Endothelial cell of umbilical vein (primary cell): ENCODE measurements at regions not wholly inside any gene's neighbourhood (a gene's known extent, or its start where the extent isn't known, plus 50 kb on each side); places are given as distances from the start of the nearest gene placed in this dataset.

Experiments used
- BruUV-seq: library from RNA; stranded (reverse); fragments of 400-500 nt; replicated peaks from 2 replicates; lab custom pipeline; 2021; lab: Mats Ljungman, UMichigan
- CTCF ChIA-PET: fragments of 300-600, 350-600 bp; sonication (Branson Sonifier 250); formaldehyde crosslinking; loops from one replicate; lab custom pipeline; 2021; ENCODE audit warnings: antibody characterized with exemption, inconsistent platforms; lab: Charles Lee
- POLR2A ChIA-PET: fragments of 300-600, 350-600 bp; sonication (Branson Sonifier 250); formaldehyde crosslinking; loops from one replicate; lab custom pipeline; 2021; ENCODE audit warnings: antibody characterized with exemption, inconsistent platforms; lab: Charles Lee
- DNase-seq: peaks from one replicate; pipeline ENCODE4 v3.0.0-alpha.2; 2011; ENCODE audit warnings: low read depth, low spot score
- FAIRE-seq: peaks from 2 replicates; lab custom pipeline; 2011; peaks lifted over from hg19 to GRCh38; lab: Jason Lieb, UNC
- H2AFZ ChIP-seq: 2 replicates; pipeline ENCODE4 v1.6.0; 2012; ENCODE audit warnings: low read depth, low read length, control low read depth, inconsistent platforms
- H3K27ac ChIP-seq: 2 replicates; pipeline ENCODE4 v1.5.1; 2011; ENCODE audit warnings: low read depth, mild to moderate bottlenecking, control low read depth, low read length, moderate library complexity; ENCODE audit not compliant: insufficient read depth
- H3K27me3 ChIP-seq, 2 experiments: 2 replicates each; pipeline versions ENCODE4 v1.6.0 to v1.6.1; 2011; ENCODE audit warnings: low read length in 2 of 2, mixed read lengths in 1 of 2; ENCODE audit not compliant: control insufficient read depth in 2 of 2, insufficient read depth in 2 of 2
- H3K36me3 ChIP-seq, 2 experiments: 2 replicates in 1 of 2; 3 replicates in 1 of 2; pipeline ENCODE4 v1.5.1; 2011; ENCODE audit warnings: low read length in 2 of 2, mild to moderate bottlenecking in 1 of 2, moderate library complexity in 1 of 2; ENCODE audit not compliant: control insufficient read depth in 2 of 2, insufficient read depth in 2 of 2; ENCODE audit errors: extremely low read depth in 1 of 2
- H3K4me1 ChIP-seq: 3 replicates; pipeline ENCODE4 v1.5.1; 2011; ENCODE audit warnings: mild to moderate bottlenecking, low read length; ENCODE audit not compliant: control insufficient read depth, insufficient read depth; ENCODE audit errors: extremely low read depth
- H3K4me2 ChIP-seq: 2 replicates; pipeline ENCODE4 v1.6.1; 2011; ENCODE audit warnings: low read length, control low read depth, mixed read lengths; ENCODE audit not compliant: insufficient read depth
- H3K4me3 ChIP-seq, 3 experiments: fragments of 200-600 bp in 1 of 3; sonication (generic), shearing (Covaris generic) in 1 of 3; replicated peaks in 1 of 3; 2 replicates each; pipeline ENCODE4 v1.5.1; 2011 to 2016; ENCODE audit warnings: control low read depth in 3 of 3, low read length in 3 of 3, mild to moderate bottlenecking in 2 of 3, inconsistent platforms in 1 of 3, low read depth in 1 of 3, moderate library complexity in 1 of 3; ENCODE audit not compliant: insufficient read depth in 1 of 3
- H3K79me2 ChIP-seq: 2 replicates; pipeline ENCODE4 v1.6.0; 2012; ENCODE audit warnings: low read length, inconsistent platforms; ENCODE audit not compliant: control insufficient read depth, insufficient read depth
- H3K9ac ChIP-seq: replicated peaks from 2 replicates; pipeline ENCODE3; 2011; ENCODE audit warnings: low read length, control low read depth; ENCODE audit not compliant: insufficient read depth; ENCODE audit errors: extremely low read depth
- H3K9me1 ChIP-seq: replicated peaks from 3 replicates; pipeline ENCODE4 v1.6.0; 2011; ENCODE audit warnings: mild to moderate bottlenecking, low read length; ENCODE audit not compliant: control insufficient read depth, insufficient read depth; ENCODE audit errors: extremely low read depth
- H3K9me3 ChIP-seq: replicated peaks from 2 replicates; pipeline ENCODE4 v1.5.1; 2012; ENCODE audit warnings: low read length, inconsistent platforms; ENCODE audit not compliant: control insufficient read depth, insufficient read depth
- H4K20me1 ChIP-seq: replicated peaks from 2 replicates; pipeline ENCODE3; 2011; ENCODE audit warnings: mild to moderate bottlenecking, low read length; ENCODE audit not compliant: control insufficient read depth, insufficient read depth; ENCODE audit errors: extremely low read depth
- EZH2 ChIP-seq: IDR thresholded peaks from 2 replicates; pipeline ENCODE4 v1.6.1; 2012; ENCODE audit warnings: borderline replicate concordance, low read depth, mild to moderate bottlenecking, moderate library complexity, low read length, inconsistent platforms; ENCODE audit not compliant: severe bottlenecking
- FOS ChIP-seq: IDR thresholded peaks from 2 replicates; pipeline ENCODE4 v1.6.1; 2011; ENCODE audit warnings: mild to moderate bottlenecking, low read length, moderate library complexity, borderline replicate concordance; ENCODE audit not compliant: insufficient read depth
- GATA2 ChIP-seq: IDR thresholded peaks from 2 replicates; pipeline ENCODE4 v1.7.0; 2011; ENCODE audit warnings: low read depth, mild to moderate bottlenecking, moderate library complexity, mixed read lengths, low read length; ENCODE audit not compliant: insufficient read length, insufficient read depth
- JUN ChIP-seq: IDR thresholded peaks from 2 replicates; pipeline ENCODE4 v1.6.1; 2011; ENCODE audit warnings: borderline replicate concordance, low read depth; ENCODE audit not compliant: insufficient read length, insufficient read depth
- MYC ChIP-seq: IDR thresholded peaks from one replicate; pipeline ENCODE4 v1.6.1; 2011; ENCODE audit warnings: mild to moderate bottlenecking, low read depth, low read length
- POLR2A ChIP-seq: IDR thresholded peaks from 2 replicates; pipeline ENCODE4 v1.6.1; 2012; ENCODE audit warnings: low read depth, mild to moderate bottlenecking, control low read depth, low read length
- POLR2AphosphoS5 ChIP-seq: IDR thresholded peaks from 2 replicates; pipeline ENCODE4 v1.6.1; 2012; ENCODE audit warnings: low read depth, mild to moderate bottlenecking, control low read depth, low read length, moderate library complexity; ENCODE audit not compliant: insufficient read depth
- dilution Hi-C: fragments of 300-500 bp; cut with MboI; formaldehyde crosslinking; loops from one replicate; pipeline ENCODE4 v1.15.0; 2019; ENCODE audit warnings: low sequenced_read_pairs; ENCODE audit not compliant: extremely low pct_ligation_motif_present
- intact Hi-C: fragments of 100-400 bp; cut with micrococcal nuclease; formaldehyde crosslinking; loops from one replicate; pipeline ENCODE4 v1.10.0; 2022
- TF ChIP-seq, protein P1 (sequence below): IDR thresholded peaks from 2 replicates; pipeline ENCODE4 v1.6.1; 2011; ENCODE audit not compliant: insufficient read depth, insufficient read length
- TF ChIP-seq, protein P2 (sequence below), 2 donors: IDR thresholded peaks; 1 replicate in 1 of 2; 2 replicates in 1 of 2; pipeline ENCODE4 v1.5.1; 2011; ENCODE audit warnings: low read length in 2 of 2, mild to moderate bottlenecking in 2 of 2, moderate library complexity in 2 of 2, control low read depth in 1 of 2, inconsistent platforms in 1 of 2, low read depth in 1 of 2; ENCODE audit not compliant: insufficient read depth in 1 of 2; ENCODE audit errors: extremely low read depth in 1 of 2

DNA sequence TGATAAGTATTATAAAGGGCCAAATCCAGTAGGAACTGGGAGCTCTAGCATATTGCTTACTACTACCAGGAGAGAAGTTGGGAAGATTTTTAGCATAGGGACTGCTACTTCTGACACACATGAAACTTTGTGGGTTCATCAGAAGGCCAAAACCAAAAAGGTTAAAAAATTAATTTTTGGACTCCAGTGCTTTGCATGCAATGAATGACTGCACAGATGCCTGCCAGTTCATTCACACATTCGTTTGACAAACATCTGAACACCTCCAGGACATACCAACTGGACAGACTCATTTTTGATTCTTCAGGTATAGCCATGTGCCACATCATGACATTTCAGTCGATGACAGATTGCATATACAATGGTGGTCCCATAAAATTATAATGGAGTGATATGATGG is 79.8 kb downstream of the MID1IP1 start:
- no peak overlapping the region for H3K4me3 ChIP-seq
- H3K27me3 ChIP-seq: no peaks in the 10 kb centered on the region
- BruUV-seq: no TSS peak
- dilution Hi-C loops: no loop called here
- H3K9me3 ChIP-seq: no peaks in the 10 kb centered on the region
- FAIRE-seq (no peak), DNase-seq (no peak)
- no peaks in the 10 kb centered on the region for H4K20me1 ChIP-seq
- H3K9ac ChIP-seq: no peak overlapping the region
- no peak overlapping the region for H3K27ac ChIP-seq
- intact Hi-C loops: no loop called here
- H3K4me2 ChIP-seq: no peak overlapping the region
- H3K79me2 ChIP-seq: no peaks in the 10 kb centered on the region
- CTCF ChIA-PET: no interaction called here
- H3K36me3 ChIP-seq: no peaks in the 10 kb centered on the region
- H3K9me1 ChIP-seq: no peaks in the 10 kb centered on the region
- POLR2A ChIA-PET: no interaction called here
- H3K4me1 ChIP-seq: peaks cover 3% of the 10 kb centered on the region
- no peak overlapping the region for H2AFZ ChIP-seq
- TF ChIP-seq MYC (no peak), GATA2 (no peak), FOS (no peak), POLR2AphosphoS5 (no peak)
- TF ChIP-seq, protein P1, sequence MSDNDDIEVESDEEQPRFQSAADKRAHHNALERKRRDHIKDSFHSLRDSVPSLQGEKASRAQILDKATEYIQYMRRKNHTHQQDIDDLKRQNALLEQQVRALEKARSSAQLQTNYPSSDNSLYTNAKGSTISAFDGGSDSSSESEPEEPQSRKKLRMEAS: no peak

DNA sequence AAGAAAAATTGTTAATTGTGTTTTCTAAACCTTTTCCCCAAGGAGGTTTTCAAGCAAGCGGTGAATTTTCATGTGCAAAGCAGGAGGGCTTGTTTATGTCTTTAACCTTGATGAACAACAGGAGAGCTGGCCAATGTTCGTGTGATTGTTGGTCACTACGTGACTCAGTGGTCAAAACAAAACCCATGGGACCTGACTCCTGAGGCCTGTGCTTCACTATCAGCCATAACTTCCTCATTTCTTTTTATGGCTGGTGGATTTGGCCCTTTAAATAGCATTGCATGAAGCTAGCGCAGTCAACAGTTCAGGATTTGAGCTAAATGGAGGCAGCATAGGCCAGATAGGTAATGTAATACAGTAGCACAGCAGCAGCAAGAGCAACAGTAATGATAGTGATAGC is 80.5 kb downstream of the MID1IP1 start:
- POLR2A ChIA-PET: no interaction called here
- Histone ChIP-seq H3K79me2 (no peaks in the 10 kb centered on the region), H3K4me1 (peaks cover 3% of the 10 kb centered on the region), H3K4me3 (no peak overlapping the region), H3K9me1 (no peaks in the 10 kb centered on the region), H3K27ac (no peak overlapping the region), H4K20me1 (no peaks in the 10 kb centered on the region), H2AFZ (no peak overlapping the region), H3K9me3 (no peaks in the 10 kb centered on the region), H3K4me2 (no peak overlapping the region), H3K9ac (no peak overlapping the region), H3K36me3 (no peaks in the 10 kb centered on the region), H3K27me3 (no peaks in the 10 kb centered on the region)
- dilution Hi-C loops: no loop called here
- TF ChIP-seq, protein P2, sequence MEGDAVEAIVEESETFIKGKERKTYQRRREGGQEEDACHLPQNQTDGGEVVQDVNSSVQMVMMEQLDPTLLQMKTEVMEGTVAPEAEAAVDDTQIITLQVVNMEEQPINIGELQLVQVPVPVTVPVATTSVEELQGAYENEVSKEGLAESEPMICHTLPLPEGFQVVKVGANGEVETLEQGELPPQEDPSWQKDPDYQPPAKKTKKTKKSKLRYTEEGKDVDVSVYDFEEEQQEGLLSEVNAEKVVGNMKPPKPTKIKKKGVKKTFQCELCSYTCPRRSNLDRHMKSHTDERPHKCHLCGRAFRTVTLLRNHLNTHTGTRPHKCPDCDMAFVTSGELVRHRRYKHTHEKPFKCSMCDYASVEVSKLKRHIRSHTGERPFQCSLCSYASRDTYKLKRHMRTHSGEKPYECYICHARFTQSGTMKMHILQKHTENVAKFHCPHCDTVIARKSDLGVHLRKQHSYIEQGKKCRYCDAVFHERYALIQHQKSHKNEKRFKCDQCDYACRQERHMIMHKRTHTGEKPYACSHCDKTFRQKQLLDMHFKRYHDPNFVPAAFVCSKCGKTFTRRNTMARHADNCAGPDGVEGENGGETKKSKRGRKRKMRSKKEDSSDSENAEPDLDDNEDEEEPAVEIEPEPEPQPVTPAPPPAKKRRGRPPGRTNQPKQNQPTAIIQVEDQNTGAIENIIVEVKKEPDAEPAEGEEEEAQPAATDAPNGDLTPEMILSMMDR (IDR thresholded peaks at IDR 0.05; ENCODE audit: extremely low read depth in 1 of 2, insufficient read depth in 1 of 2, low read depth in 1 of 2, low read length in 2 of 2): no peak
- no peak for TF ChIP-seq FOS
- no peak for TF ChIP-seq POLR2A
- no peak for TF ChIP-seq MYC
- TF ChIP-seq, protein P1: no peak
- TF ChIP-seq GATA2: no peak
- TF ChIP-seq POLR2AphosphoS5: no peak
- no peak for TF ChIP-seq EZH2
- TF ChIP-seq JUN: no peak
- FAIRE-seq: no peak
- BruUV-seq: no TSS peak
- DNase-seq: no peak
- CTCF ChIA-PET: no interaction called here
- intact Hi-C loops: no loop called here
